ENCODE measurements at regions not wholly inside any gene's neighbourhood (a gene's known extent, or its start where the extent isn't known, plus 50 kb on each side); places are given as distances from the start of the nearest gene placed in this dataset.

DNA sequence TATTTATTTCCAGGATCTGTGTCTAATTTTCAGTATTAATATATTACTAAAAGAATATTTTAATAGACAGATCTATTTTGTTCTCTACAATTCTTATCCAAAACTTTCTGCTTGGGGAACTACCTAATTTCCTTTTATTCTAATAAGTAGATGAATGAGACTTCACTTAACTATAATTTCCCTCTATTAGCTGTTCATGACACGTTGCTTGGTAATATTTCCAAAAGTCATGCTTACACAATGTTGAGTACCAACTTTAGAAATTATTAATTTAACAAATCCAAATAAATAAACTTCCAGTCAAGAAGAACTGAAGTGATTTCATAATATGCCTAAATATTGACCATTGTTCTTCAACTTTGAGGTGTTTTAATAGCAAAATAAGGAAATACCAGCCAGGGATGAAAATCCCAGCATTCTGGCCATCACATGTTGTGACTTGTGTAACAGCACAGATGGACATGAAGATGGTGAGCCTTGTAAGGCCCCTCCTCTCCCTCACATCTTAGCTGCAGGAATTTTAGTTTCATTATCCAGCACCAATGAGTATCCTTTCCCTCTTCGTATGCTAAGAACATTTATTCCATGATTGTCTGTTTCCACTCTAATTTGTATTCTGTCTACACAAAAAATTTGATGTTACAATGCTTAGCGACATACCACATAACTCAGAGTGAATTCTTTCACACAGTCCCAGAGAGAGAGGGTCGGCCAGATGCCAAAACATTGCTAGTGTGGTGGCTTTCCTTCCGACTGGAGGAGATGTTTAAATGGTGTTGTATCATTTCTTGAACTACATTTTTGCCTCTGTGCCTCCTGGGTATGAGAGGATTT, 137.5 kb downstream of the FOXA2 start:
- Histone ChIP-seq H3K4me3 (ENCODE audit: low read length, poor library complexity, severe bottlenecking) (no peak overlapping the region), H3K4me1 (ENCODE audit: insufficient read depth, low read length, poor library complexity, severe bottlenecking) (no peaks in the 10 kb centered on the region), H3K79me2 (ENCODE audit: insufficient read depth, low read length) (no peaks in the 10 kb centered on the region), H3K27me3 (ENCODE audit: insufficient read depth, low read length, poor library complexity, severe bottlenecking) (no peaks in the 10 kb centered on the region), H3K9me2 (replicated peaks; ENCODE audit: low read depth, low read length) (no peaks in the 10 kb centered on the region), H3F3A (ENCODE audit: low read depth) (no peaks in the 10 kb centered on the region), H2AFZ (ENCODE audit: low read length) (no peak overlapping the region), H3K4me2 (ENCODE audit: low read depth, low read length, poor library complexity, severe bottlenecking) (no peak overlapping the region), H3K9me3 (ENCODE audit: insufficient read depth, low read depth, low read length) (no peaks in the 10 kb centered on the region), H3K9ac (ENCODE audit: low read depth, low read length, poor library complexity, severe bottlenecking) (no peak overlapping the region), H3K36me3 (ENCODE audit: insufficient read depth, low read length) (no peaks in the 10 kb centered on the region), H4K20me1 (ENCODE audit: insufficient read depth, low read length, poor library complexity, severe bottlenecking) (no peaks in the 10 kb centered on the region)
- no peak for TF ChIP-seq EZH2phosphoT487 (IDR thresholded peaks at IDR 0.05; ENCODE audit: borderline replicate concordance)
- TF ChIP-seq, protein P1, sequence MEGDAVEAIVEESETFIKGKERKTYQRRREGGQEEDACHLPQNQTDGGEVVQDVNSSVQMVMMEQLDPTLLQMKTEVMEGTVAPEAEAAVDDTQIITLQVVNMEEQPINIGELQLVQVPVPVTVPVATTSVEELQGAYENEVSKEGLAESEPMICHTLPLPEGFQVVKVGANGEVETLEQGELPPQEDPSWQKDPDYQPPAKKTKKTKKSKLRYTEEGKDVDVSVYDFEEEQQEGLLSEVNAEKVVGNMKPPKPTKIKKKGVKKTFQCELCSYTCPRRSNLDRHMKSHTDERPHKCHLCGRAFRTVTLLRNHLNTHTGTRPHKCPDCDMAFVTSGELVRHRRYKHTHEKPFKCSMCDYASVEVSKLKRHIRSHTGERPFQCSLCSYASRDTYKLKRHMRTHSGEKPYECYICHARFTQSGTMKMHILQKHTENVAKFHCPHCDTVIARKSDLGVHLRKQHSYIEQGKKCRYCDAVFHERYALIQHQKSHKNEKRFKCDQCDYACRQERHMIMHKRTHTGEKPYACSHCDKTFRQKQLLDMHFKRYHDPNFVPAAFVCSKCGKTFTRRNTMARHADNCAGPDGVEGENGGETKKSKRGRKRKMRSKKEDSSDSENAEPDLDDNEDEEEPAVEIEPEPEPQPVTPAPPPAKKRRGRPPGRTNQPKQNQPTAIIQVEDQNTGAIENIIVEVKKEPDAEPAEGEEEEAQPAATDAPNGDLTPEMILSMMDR (conservative IDR thresholded peaks at IDR 0.05; ENCODE audit: low read length) = no peak

DNA sequence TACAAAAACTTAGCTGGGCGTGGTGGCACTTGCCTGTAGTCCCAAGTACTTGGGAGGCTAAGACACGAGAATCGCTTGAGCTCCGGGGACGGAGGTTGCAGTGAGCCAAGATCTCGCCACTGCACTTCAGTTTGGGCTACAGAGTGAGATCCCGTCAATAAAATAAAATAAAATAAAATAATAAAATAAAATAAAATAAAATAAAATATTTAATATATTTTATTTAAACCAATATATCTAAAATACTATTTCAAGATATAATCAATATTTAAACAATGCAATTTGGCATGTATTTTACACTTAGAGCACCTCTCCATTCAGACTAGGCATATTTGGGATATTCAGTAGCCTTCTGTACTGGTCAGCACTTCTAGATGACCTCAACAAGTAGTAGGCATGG, 142.1 kb downstream of the FOXA2 start:
- Histone ChIP-seq H3K36me3 (ENCODE audit: insufficient read depth, low read length) (no peaks in the 10 kb centered on the region), H3K9me2 (replicated peaks; ENCODE audit: low read depth, low read length) (no peaks in the 10 kb centered on the region), H3K27me3 (ENCODE audit: insufficient read depth, low read length, poor library complexity, severe bottlenecking) (no peaks in the 10 kb centered on the region), H3K4me1 (ENCODE audit: insufficient read depth, low read length, poor library complexity, severe bottlenecking) (no peaks in the 10 kb centered on the region), H3K9ac (ENCODE audit: low read depth, low read length, poor library complexity, severe bottlenecking) (no peak overlapping the region), H2AFZ (ENCODE audit: low read length) (no peak overlapping the region), H3K4me2 (ENCODE audit: low read depth, low read length, poor library complexity, severe bottlenecking) (no peak overlapping the region), H3K9me3 (ENCODE audit: insufficient read depth, low read depth, low read length) (no peaks in the 10 kb centered on the region), H3F3A (ENCODE audit: low read depth) (no peaks in the 10 kb centered on the region), H4K20me1 (ENCODE audit: insufficient read depth, low read length, poor library complexity, severe bottlenecking) (no peaks in the 10 kb centered on the region), H3K79me2 (ENCODE audit: insufficient read depth, low read length) (no peaks in the 10 kb centered on the region), H3K4me3 (ENCODE audit: low read length, poor library complexity, severe bottlenecking) (no peak overlapping the region)
- TF ChIP-seq EZH2phosphoT487 (IDR thresholded peaks at IDR 0.05; ENCODE audit: borderline replicate concordance) = no peak
- TF ChIP-seq, protein P1 (conservative IDR thresholded peaks at IDR 0.05; ENCODE audit: low read length) = no peak

- Histone ChIP-seq H3K9ac (ENCODE audit: low read depth, low read length, poor library complexity, severe bottlenecking) (no peak overlapping the region), H3F3A (ENCODE audit: low read depth) (no peaks in the 10 kb centered on the region), H3K4me1 (ENCODE audit: insufficient read depth, low read length, poor library complexity, severe bottlenecking) (no peaks in the 10 kb centered on the region), H3K79me2 (ENCODE audit: insufficient read depth, low read length) (no peaks in the 10 kb centered on the region), H3K9me3 (ENCODE audit: insufficient read depth, low read depth, low read length) (no peaks in the 10 kb centered on the region), H3K36me3 (ENCODE audit: insufficient read depth, low read length) (no peaks in the 10 kb centered on the region), H3K4me2 (ENCODE audit: low read depth, low read length, poor library complexity, severe bottlenecking) (no peak overlapping the region), H2AFZ (ENCODE audit: low read length) (no peak overlapping the region), H3K9me2 (replicated peaks; ENCODE audit: low read depth, low read length) (no peaks in the 10 kb centered on the region), H3K27me3 (ENCODE audit: insufficient read depth, low read length, poor library complexity, severe bottlenecking) (no peaks in the 10 kb centered on the region), H3K4me3 (ENCODE audit: low read length, poor library complexity, severe bottlenecking) (no peak overlapping the region), H4K20me1 (ENCODE audit: insufficient read depth, low read length, poor library complexity, severe bottlenecking) (no peaks in the 10 kb centered on the region)
- TF ChIP-seq, protein P1 (conservative IDR thresholded peaks at IDR 0.05; ENCODE audit: low read length) = peak; percentile 48
- no peak for TF ChIP-seq EZH2phosphoT487 (IDR thresholded peaks at IDR 0.05; ENCODE audit: borderline replicate concordance)
Observed at GRCh38 chr20:22438926-22439325, 145.4 kb downstream of the FOXA2 start.

Measured in Loucy (cell line).